GM21786 (cell line): ENCODE measurements at regions not wholly inside any gene's neighbourhood (a gene's known extent, or its start where the extent isn't known, plus 50 kb on each side); places are given as distances from the start of the nearest gene placed in this dataset.

Source experiments
- ATAC-seq: cut with Tn5 transposase; IDR thresholded peaks from one replicate; pipeline ENCODE4 v1.9.1; 2021; ENCODE audit not compliant: unreplicated experiment

- no peak for ATAC-seq
These were observed 139.2 kb downstream of the LINC00632 start for GRCh38 chrX:140848800-140849199.

DNA sequence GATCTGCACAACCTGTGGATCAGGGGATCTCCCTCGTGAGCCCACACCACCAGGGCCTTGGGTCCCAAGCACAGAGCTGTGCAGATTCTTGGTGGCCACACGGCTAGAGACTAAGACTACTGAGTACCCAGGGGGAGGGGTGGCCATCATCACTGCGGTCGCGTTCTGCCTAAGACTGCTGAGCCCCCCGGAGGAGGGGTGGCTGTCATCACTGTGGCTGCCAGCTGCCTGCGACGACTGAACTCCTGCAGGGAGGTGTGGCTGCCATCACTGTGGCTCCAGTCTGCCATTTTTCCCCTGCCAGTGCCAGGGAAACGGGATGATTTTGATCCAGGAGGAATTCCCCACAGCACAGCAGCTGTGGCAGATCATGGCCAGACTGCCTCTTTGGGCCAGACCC, 141.7 kb upstream of the SPANXB1 start:
- no peak for ATAC-seq

- ATAC-seq = no peak
These were observed 135.9 kb upstream of the SPANXB1 start for GRCh38 chrX:140866446-140866845.

DNA sequence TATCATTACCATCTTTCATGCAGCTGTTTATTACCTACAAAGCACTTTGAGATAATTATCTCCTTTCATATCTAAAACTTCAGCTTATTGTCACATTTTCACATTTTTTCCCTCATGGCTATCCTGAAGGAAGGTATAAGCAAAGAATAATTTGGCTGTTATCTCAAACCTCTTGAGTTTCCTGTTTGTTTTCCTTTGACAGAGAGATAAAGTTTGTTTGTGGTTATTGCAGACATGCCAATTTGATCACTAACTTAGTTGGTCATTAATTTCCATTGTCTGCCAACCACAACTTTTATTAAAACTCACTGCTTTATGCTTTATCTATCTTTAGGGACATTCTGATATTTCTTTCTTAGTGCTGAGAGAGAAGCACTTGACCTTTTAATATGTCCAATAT, 89.8 kb upstream of the SPANXB1 start:
- no peak for ATAC-seq

GRCh38 chrX:140913802-140914501, 88.4 kb upstream of the SPANXB1 start:
- no peak for ATAC-seq

DNA sequence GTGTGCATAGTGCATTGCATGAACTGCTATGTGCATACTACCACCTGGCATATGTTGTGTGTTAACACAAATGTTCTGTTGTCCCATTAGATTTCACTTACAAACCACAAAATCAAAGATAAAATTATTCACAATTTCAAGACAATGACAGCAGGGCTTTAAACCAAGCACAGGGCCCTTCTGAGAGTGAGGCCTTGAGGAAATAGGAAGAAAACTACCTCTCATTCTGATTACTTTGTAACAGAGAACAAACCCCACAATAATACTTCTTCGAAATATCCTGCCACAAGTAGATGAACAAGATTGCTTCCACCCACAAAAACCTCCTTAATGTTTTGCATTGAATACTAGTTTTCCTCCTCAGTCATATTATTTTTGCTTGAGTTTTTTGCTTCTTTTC, 85.5 kb upstream of the SPANXB1 start:
- ATAC-seq = no peak

GRCh38 chrX:140917354-140918115, 84.9 kb upstream of the SPANXB1 start:
- ATAC-seq = no peak

- ATAC-seq = peak; percentile 91
These were observed 83.9 kb upstream of the SPANXB1 start for GRCh38 chrX:140918398-140919038.

GRCh38 chrX:140920416-140920815, 82.0 kb upstream of the SPANXB1 start:
- ATAC-seq = no peak

DNA sequence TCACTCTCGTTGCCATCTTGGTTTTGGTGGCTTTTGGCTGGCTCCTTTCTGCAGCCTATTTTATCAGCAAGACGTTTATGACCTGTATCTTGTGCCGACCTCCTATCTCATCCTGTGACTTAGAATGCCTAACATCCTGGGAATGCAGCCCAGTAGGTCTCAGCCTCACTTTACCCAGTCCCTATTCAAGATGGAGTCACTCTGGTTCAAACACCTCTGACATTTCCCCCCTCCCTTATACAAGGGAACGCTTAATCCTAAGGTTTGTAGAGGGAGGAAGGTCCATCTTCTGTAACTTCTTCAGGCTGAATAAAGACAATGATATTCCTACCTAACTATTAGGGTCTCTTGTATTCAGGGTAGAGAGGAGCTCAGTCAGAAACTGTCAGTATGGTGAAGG, 79.3 kb upstream of the SPANXB1 start:
- no peak for ATAC-seq

GRCh38 chrX:140928739-140929138, 73.7 kb upstream of the SPANXB1 start:
- no peak for ATAC-seq

- no peak for ATAC-seq
These were observed 69.4 kb upstream of the SPANXB1 start for GRCh38 chrX:140933016-140933415.

DNA sequence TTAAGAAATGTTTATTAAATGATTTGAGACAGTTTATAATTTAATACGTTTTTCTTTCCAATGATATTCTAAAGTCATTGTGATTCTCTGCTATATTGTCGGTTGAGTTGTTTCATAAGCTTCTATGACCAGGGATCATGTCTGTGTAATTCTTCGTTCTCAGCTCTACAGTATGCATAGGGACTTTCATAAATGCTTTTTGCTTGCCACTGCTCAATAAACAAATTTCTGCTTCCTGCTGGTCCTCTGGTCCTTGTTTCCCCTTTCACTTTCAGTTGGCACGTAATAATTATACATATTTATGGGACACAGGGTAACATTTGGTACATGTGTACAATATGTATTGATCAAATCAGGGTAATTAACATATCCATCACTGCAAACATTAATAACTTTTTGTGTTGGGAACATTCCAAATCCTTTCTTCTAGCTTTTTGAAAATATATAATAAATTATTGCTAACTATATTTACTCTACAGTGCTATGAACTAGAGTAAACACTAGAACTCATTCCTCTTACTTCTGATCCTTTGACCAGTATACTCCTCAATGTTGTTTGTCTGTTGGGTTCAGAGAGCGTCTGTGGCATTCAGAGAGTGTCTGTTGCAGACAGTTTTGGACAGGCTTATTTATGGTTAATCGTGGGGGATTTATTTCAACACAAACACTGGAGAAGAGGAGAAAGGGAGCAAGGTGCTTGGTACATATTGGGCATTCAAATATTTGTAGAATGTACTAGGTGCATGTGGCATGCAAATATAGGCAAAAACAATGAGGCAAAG, 68.3 kb upstream of the SPANXB1 start:
- ATAC-seq = no peak

- no peak for ATAC-seq
These were observed 58.9 kb upstream of the SPANXB1 start for GRCh38 chrX:140943513-140943912.

DNA sequence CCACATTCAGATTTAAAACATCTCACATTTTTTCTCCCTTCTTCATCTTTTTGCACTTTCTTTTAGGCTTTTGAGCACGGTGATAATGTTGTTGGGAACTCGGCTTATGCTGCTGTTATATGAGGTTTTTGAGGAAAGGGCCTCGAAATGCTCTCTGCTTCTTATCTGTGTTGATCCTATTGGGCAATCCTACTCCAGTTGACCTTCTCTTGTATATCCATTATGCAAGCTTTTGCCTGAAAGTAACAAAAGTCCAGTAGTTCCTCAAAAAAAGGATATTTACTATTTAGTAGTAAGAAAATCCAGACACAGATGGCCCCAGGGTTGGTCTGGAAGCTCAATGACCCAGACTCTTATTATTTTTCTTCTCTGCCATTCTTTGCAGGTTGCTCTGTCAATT, 57.7 kb upstream of the SPANXB1 start:
- ATAC-seq = no peak

- ATAC-seq = no peak
These were observed 53.6 kb upstream of the SPANXB1 start for GRCh38 chrX:140948827-140949226.

DNA sequence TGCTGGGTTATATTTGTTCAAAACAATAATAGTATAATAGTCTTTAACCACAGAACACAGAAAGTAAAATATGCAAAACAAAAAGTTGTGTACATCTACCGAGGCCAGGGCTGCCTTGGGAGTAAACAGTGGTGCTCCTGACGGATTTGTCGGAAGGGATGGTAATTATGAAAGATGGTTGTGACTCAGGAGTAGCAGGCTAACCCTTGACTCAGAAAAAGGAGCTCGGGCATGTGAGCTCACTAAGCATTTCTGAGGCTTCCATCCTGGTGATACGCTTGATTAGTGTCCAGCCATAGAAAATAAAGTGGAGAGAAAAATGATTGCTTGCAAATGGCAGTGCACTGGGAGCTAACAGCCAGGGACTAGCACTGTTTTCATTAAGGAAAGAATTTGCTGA, 53.2 kb upstream of the SPANXB1 start:
- ATAC-seq = no peak
